GM21367 (cell line): ENCODE measurements at regions not wholly inside any gene's neighbourhood (a gene's known extent, or its start where the extent isn't known, plus 50 kb on each side); places are given as distances from the start of the nearest gene placed in this dataset.
A peak's percentile ranks its signal among the peaks of the same experiment; 100 is the strongest.

Experiments used
- ATAC-seq: cut with Tn5 transposase; IDR thresholded peaks from one replicate; pipeline ENCODE4 v1.9.1; 2021; ENCODE audit not compliant: unreplicated experiment

DNA sequence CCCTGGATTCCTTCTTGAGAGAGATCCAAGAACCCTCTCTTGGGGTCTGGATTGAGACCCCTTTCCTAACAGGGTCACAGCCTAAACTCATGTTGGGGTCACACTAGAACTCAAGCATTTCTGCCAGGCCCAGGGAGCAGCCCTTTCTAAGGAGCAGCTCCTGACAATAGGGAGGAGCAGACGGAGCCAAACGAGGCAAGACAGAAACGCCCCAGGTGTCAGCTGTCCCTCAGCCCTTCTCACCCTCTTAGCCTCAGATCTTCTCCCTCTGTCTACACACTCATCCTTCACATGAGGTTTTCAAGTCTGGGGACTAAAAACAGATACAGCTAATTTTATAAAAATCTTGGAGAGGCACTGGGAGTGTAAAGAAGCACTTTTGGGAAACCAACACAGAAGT is 157.2 kb downstream of the SOCS6 start:
- no peak for ATAC-seq

GRCh38 chr18:70442933-70443332 is 154.1 kb downstream of the SOCS6 start:
- ATAC-seq: no peak

GRCh38 chr18:70432804-70433400 is 144.1 kb downstream of the SOCS6 start:
- no peak for ATAC-seq

DNA sequence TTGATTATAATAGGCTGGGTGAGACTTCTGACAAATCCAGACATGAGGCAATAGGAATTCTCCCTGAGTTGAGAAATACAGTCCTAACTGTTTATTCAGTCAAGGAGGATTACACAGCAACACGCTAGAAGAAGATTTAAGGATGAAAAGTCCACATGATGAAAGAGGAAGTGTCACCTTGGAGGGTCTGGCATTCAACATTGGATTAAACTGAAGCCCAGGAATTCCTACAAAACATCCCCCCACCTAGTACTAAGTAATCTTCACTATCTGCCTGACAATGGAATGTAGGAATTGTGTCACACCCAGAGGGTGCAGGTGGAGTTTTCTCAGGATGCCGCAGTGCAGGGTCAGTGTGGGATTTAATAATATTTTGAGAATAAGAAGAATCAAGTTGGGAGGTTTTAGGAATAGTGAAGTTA is 142.4 kb downstream of the SOCS6 start:
- no peak for ATAC-seq

DNA sequence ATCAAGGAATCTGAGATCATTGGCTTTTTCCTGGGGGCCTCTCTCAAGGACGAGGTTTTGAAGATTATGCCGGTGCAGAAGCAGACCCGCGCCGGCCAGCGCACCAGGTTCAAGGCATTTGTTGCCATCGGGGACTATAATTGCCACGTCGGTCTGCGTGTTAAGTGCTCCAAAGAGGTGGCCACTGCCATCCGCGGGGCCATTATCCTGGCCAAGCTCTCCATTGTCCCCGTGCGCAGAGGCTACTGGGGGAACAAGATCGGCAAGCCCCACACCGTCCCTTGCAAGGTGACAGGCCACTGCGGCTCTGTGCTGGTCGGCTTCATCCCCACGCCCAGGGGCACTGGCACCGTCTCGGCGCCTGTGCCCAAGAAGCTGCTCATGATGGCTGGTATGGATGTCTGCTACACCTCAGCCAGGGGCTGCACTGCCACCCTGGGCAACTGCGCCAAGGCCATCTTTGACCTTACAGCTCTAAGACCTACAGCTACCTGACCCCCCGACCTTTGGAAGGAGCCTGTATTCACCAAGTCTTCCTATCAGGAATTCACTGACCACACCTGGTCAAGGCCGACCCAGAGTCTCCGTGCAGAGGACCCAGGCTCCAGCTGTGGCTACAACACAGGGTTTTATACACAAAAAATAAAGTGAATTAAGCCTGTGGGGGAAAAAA is 141.8 kb downstream of the SOCS6 start:
- no peak for ATAC-seq

- no peak for ATAC-seq
These were observed 141.1 kb downstream of the SOCS6 start for GRCh38 chr18:70429847-70430500.

- ATAC-seq: peak; percentile 99
These were observed 139.6 kb downstream of the SOCS6 start for GRCh38 chr18:70428439-70428838.

DNA sequence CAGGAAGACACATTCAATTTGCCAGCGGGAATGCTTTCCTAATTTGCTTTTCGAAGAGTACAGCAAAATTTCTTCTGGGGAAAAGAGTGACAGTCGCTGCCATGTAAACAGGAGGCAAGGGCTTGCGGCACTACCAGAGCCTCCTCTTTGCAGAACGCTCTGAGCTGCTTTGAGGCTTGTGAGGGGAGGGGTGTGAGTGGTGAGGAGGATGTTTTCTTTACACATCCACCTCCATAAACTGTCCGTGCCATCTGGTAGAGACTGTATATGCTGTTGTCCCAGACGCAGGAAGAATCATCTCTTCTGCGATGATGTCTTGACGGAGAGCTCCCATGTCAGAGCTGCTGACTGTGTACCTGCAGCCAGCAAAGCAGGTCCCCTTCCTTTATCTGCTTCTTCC is 138.0 kb downstream of the SOCS6 start:
- no peak for ATAC-seq

DNA sequence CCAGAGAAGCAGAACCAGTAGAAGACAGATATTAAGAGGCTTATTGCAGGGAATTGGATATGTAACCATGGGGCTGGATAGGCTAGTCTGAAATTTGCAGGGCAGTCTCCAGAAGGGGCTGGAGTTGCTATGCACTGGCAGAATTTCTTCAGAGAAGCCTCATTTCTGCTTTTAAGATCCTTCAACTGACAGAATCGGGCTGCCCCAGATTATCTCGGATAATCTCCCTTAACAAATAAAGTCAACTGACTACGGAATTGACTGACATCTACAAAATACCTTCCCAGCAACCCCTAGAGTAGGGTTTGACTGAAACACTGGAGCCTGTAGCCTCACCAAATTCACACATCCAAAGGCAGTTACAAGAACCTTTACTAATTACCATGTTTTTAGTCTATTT is 136.4 kb downstream of the SOCS6 start:
- ATAC-seq: no peak

GRCh38 chr18:70423988-70424387 is 135.1 kb downstream of the SOCS6 start:
- ATAC-seq: no peak

DNA sequence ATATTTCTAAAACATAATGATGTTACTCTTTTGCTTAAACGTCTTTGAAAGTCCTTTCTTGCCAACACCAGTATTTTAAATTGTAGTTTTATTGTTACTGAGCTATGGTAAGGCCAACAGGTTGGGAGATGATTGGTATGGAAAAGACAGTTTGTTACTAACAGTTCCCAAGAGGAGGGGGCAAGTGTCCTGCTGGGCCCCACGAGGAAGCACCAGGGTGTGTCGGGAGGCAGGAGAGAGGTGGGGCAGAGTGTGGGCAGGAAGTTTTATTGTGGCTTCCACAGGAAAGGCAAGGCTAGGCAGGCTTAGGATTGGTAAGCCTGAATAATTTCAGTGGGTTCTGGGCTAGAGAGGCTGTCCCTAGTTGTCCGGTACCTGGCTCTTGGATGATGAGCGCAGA is 134.3 kb downstream of the SOCS6 start:
- ATAC-seq: no peak

- no peak for ATAC-seq
These were observed 133.6 kb downstream of the SOCS6 start for GRCh38 chr18:70422391-70422965.

- no peak for ATAC-seq
These were observed 132.9 kb downstream of the SOCS6 start for GRCh38 chr18:70421471-70422390.

- no peak for ATAC-seq
These were observed 131.5 kb downstream of the SOCS6 start for GRCh38 chr18:70420146-70420898.

GRCh38 chr18:70419526-70419925 is 130.7 kb downstream of the SOCS6 start:
- no peak for ATAC-seq

- peak; percentile 97 for ATAC-seq
These were observed 129.9 kb downstream of the SOCS6 start for GRCh38 chr18:70418546-70419311.

DNA sequence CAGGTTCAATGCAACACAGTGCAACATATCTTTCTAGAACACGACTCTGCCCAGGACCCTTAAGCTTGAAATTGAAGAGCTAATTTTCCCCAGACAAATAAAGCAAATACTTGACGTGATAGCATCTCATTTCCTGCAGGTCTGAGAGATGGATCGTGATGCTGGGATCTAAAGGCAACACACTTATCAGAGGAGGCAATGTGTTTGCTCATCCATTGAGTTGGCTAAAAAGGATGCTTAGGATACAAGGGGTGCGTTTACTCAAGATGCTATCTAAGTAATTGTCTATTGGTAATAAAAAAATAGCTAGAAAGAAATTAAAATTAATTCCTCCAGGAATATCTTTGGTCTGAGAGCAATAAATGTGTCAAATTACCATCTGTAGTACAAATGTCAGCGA is 129.0 kb downstream of the SOCS6 start:
- ATAC-seq: no peak

DNA sequence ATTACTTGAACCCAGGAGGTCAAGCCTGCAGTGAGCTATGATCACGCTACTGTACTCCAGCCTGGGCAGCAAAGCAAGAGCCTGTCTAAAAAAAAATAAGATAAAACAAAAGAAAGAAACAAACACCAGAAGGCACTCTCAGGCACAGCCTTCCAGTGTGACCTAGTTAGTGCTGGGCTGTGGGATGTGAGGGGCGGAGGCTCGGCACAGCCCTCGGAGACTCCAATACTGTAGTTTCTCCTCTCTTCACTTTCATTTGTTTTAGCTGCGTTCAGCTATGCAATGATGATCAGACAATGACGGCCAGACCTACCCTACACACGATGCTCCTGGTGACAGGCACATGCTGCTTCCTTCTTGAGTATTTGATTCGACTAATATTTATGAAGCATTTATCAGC is 127.7 kb downstream of the SOCS6 start:
- no peak for ATAC-seq

- no peak for ATAC-seq
These were observed 127.1 kb downstream of the SOCS6 start for GRCh38 chr18:70415823-70416488.
